Tibial artery (tissue), 4 donors: ENCODE measurements at regions not wholly inside any gene's neighbourhood (a gene's known extent, or its start where the extent isn't known, plus 50 kb on each side); places are given as distances from the start of the nearest gene placed in this dataset.

Experiments
- DNase-seq, 2 donors: peaks; one replicate each; pipeline ENCODE4 v3.0.0-alpha.2; 2019
- H3K27ac ChIP-seq, 2 donors: fragments of 200-600 bp; sonication (generic) in 1 of 2; 1 replicate in 1 of 2; 2 replicates in 1 of 2; pipeline ENCODE4 v1.5.1; 2018 to 2019; ENCODE audit warnings: mild to moderate bottlenecking in 1 of 2
- H3K27me3 ChIP-seq, 2 donors: fragments of 200-600 bp; sonication (generic) in 1 of 2; one replicate each; pipeline versions ENCODE4 v1.5.1 to v1.6.0; 2016 to 2019
- H3K36me3 ChIP-seq, 3 donors: fragments of 200-600 bp; sonication (generic) in 2 of 3; one replicate each; pipeline ENCODE4 v1.5.1; 2016 to 2019; ENCODE audit warnings: mild to moderate bottlenecking in 2 of 3
- H3K4me1 ChIP-seq, 4 donors: fragments of 200-600 bp; sonication (generic) in 2 of 4; 1 replicate in 3 of 4; 2 replicates in 1 of 4; pipeline ENCODE4 v1.5.1; 2016 to 2019
- H3K4me3 ChIP-seq, 2 donors: fragments of 200-600 bp; sonication (generic) in 1 of 2; 1 replicate in 1 of 2; 2 replicates in 1 of 2; pipeline ENCODE4 v1.5.1; 2018 to 2019; ENCODE audit warnings: mild to moderate bottlenecking in 2 of 2
- H3K9me3 ChIP-seq, 3 donors: fragments of 200-600 bp; sonication (generic) in 1 of 3; one replicate each; pipeline ENCODE4 v1.5.1; 2016 to 2019
- intact Hi-C: fragments of 100-400 bp; cut with DNase I; formaldehyde crosslinking; loops from one replicate; pipeline ENCODE4 v1.15.0; 2023; ENCODE audit warnings: low total_unique reads
- TF ChIP-seq, protein P1 (sequence below), 2 experiments: fragments of 200-600 bp in 1 of 2; fragments of 450-650 bp in 1 of 2; IDR thresholded peaks; one replicate each; pipeline ENCODE4 v1.5.1; 2017 to 2019; ENCODE audit warnings: antibody characterized with exemption in 2 of 2, mild to moderate bottlenecking in 1 of 2, moderate library complexity in 1 of 2

DNA sequence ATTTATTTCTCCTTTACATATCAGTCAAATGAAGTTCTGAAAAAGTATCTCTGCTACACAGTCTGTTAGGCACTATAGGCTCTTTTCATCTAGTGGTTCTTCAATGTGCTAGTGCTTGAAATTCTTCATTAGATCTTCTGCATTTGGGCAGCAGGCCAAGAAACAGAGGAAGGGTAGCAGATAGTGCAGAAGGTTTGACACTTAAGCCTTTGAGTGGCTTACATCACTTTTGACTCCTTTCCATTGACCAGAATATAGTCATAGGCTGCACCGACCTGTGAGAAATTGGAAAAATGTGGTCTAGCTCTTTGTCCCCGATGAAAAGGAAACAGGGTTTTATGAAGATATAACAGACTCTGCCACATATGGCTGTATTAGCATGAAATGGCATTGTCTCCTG is 459.5 kb upstream of the PTGER4 start:
- H3K27ac ChIP-seq, result no peak overlapping the region
- TF ChIP-seq, protein P1, sequence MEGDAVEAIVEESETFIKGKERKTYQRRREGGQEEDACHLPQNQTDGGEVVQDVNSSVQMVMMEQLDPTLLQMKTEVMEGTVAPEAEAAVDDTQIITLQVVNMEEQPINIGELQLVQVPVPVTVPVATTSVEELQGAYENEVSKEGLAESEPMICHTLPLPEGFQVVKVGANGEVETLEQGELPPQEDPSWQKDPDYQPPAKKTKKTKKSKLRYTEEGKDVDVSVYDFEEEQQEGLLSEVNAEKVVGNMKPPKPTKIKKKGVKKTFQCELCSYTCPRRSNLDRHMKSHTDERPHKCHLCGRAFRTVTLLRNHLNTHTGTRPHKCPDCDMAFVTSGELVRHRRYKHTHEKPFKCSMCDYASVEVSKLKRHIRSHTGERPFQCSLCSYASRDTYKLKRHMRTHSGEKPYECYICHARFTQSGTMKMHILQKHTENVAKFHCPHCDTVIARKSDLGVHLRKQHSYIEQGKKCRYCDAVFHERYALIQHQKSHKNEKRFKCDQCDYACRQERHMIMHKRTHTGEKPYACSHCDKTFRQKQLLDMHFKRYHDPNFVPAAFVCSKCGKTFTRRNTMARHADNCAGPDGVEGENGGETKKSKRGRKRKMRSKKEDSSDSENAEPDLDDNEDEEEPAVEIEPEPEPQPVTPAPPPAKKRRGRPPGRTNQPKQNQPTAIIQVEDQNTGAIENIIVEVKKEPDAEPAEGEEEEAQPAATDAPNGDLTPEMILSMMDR (IDR thresholded peaks at IDR 0.05), result no peak
- H3K4me3 ChIP-seq, result no peak overlapping the region
- no peaks in the 10 kb centered on the region for H3K4me1 ChIP-seq
- no peak for DNase-seq
- no peaks in the 10 kb centered on the region for H3K36me3 ChIP-seq
- intact Hi-C loops, result no loop called here
- H3K27me3 ChIP-seq, result no peaks in the 10 kb centered on the region
- H3K9me3 ChIP-seq, result no peaks in the 10 kb centered on the region

DNA sequence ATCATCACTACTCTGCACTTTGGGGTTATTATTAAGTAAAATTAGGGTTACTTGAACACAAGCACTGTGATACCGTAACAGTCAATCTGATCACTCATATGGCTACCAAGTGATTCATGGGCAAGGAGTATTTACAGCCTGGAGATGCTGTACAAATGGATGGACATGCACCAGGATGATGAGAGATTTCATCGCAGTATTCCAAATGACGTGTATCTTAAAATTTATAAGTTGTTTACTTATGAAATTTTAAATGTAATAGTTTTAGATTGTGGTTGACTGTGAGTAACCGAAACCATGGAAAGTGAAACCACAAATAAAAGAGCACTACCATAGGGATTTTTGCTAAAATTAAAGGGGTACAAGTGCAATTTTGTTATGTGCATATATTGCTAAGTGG is 462.2 kb upstream of the PTGER4 start:
- Histone ChIP-seq H3K27me3 (no peaks in the 10 kb centered on the region), H3K4me3 (no peak overlapping the region), H3K27ac (no peak overlapping the region), H3K9me3 (no peaks in the 10 kb centered on the region), H3K4me1 (no peaks in the 10 kb centered on the region), H3K36me3 (no peaks in the 10 kb centered on the region)
- intact Hi-C loops, result no loop called here
- DNase-seq, result no peak
- TF ChIP-seq, protein P1 (IDR thresholded peaks at IDR 0.05), result no peak

DNA sequence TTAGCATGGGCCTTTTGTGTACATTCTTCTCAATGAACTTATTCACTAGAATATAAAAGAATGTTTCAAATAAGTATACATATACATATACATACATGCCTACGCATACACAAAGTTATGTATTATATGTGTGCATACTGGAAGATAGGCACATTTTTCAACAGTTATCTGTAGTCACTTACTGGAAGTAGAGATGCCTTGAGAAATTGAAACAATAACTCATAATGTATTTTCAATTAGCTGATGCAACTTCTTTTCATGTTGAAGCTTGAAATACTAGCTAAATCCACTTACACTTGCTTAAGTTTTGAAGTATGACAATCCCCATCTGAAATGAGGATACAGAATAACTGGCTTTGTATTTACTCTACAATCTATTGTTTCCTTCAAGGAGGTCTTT is 469.0 kb upstream of the PTGER4 start:
- H3K27ac ChIP-seq, result no peak overlapping the region
- H3K36me3 ChIP-seq, result no peaks in the 10 kb centered on the region
- intact Hi-C loops, result no loop called here
- no peak for DNase-seq
- TF ChIP-seq, protein P1 (IDR thresholded peaks at IDR 0.05), result no peak
- H3K4me1 ChIP-seq, result no peaks in the 10 kb centered on the region
- H3K9me3 ChIP-seq, result no peaks in the 10 kb centered on the region
- H3K27me3 ChIP-seq, result no peaks in the 10 kb centered on the region
- H3K4me3 ChIP-seq, result no peak overlapping the region

DNA sequence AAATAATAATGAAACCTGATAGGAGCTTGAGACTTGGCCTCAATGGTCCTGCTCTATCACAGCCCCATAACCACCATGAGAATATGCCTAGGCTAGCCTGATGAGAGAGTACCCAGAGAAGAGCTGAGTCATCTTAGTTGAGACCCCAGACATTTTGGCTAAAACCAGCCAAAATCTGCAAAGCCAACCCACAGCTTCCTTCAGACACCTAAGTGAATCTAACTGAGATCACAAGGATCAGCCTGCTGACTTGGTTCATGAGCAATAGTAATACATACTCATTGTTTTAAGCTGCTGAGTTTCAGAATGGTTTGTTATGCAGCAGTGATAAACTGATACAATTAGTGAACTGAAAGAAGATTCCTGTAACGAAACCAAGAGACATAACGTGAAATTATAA is 473.7 kb upstream of the PTGER4 start:
- H3K27ac ChIP-seq, result no peak overlapping the region
- no peaks in the 10 kb centered on the region for H3K9me3 ChIP-seq
- H3K4me1 ChIP-seq, result no peaks in the 10 kb centered on the region
- H3K4me3 ChIP-seq, result no peak overlapping the region
- intact Hi-C loops, result no loop called here
- no peak for DNase-seq
- no peaks in the 10 kb centered on the region for H3K27me3 ChIP-seq
- TF ChIP-seq, protein P1 (IDR thresholded peaks at IDR 0.05), result no peak
- H3K36me3 ChIP-seq, result no peaks in the 10 kb centered on the region

- no peaks in the 10 kb centered on the region for H3K27me3 ChIP-seq
- H3K9me3 ChIP-seq, result no peaks in the 10 kb centered on the region
- no peaks in the 10 kb centered on the region for H3K4me1 ChIP-seq
- intact Hi-C loops, result no loop called here
- no peak overlapping the region for H3K4me3 ChIP-seq
- no peaks in the 10 kb centered on the region for H3K36me3 ChIP-seq
- TF ChIP-seq, protein P1 (IDR thresholded peaks at IDR 0.05), result no peak
- no peak for DNase-seq
- no peak overlapping the region for H3K27ac ChIP-seq
Measured at GRCh38 chr5:40204144-40204543, 475.6 kb upstream of the PTGER4 start.

- TF ChIP-seq, protein P1 (IDR thresholded peaks at IDR 0.05), result no peak
- no peaks in the 10 kb centered on the region for H3K9me3 ChIP-seq
- H3K27ac ChIP-seq, result no peak overlapping the region
- H3K4me1 ChIP-seq, result no peaks in the 10 kb centered on the region
- no peak overlapping the region for H3K4me3 ChIP-seq
- H3K27me3 ChIP-seq, result no peaks in the 10 kb centered on the region
- intact Hi-C loops, result no loop called here
- DNase-seq, result no peak
- H3K36me3 ChIP-seq, result no peaks in the 10 kb centered on the region
Measured at GRCh38 chr5:40202814-40203440, 476.8 kb upstream of the PTGER4 start.
